ENCODE measurements at regions not wholly inside any gene's neighbourhood (a gene's known extent, or its start where the extent isn't known, plus 50 kb on each side); places are given as distances from the start of the nearest gene placed in this dataset.

GRCh38 chr7:41818765-41819398 lies 116.0 kb upstream of the INHBA start:
- TF ChIP-seq BACH2 (CRISPR knock-in tag; IDR thresholded peaks at IDR 0.05; ENCODE audit: borderline replicate concordance) (no peak), PPARA (CRISPR knock-in tag; IDR thresholded peaks at IDR 0.05; ENCODE audit: borderline replicate concordance) (no peak), ARNTL (CRISPR knock-in tag; IDR thresholded peaks at IDR 0.05; ENCODE audit: borderline replicate concordance, low read depth) (no peak), ZC3H10 (CRISPR knock-in tag; IDR thresholded peaks at IDR 0.05) (no peak)

All from SK-N-SH treated with all-trans-retinoic acid at 6 μM for 48 hours (cell line).